Breast epithelium (tissue), 4 donors: ENCODE measurements at regions not wholly inside any gene's neighbourhood (a gene's known extent, or its start where the extent isn't known, plus 50 kb on each side); places are given as distances from the start of the nearest gene placed in this dataset.
"Not testable (repeated sequence)": the region's sequence is repeated elsewhere in the genome, so short reads cannot be mapped to it uniquely, and the experiment has no call there.

Experiments used
- DNase-seq, 2 donors: peaks; one replicate each; pipeline ENCODE4 v3.0.0-alpha.2; 2019; ENCODE audit warnings: low spot score in 2 of 2
- H3K27ac ChIP-seq, 2 donors: fragments of 200-600 bp; sonication (generic) in 1 of 2; one replicate each; pipeline ENCODE4 v1.5.1; 2016 to 2019; ENCODE audit warnings: mild to moderate bottlenecking in 1 of 2
- H3K27me3 ChIP-seq, 2 donors: fragments of 200-600 bp; sonication (generic) in 1 of 2; one replicate each; pipeline versions ENCODE4 v1.5.1 to v1.6.0; 2017 to 2019; ENCODE audit warnings: control low read depth in 1 of 2, mild to moderate bottlenecking in 1 of 2
- H3K36me3 ChIP-seq: fragments of 200-600 bp; one replicate; pipeline ENCODE4 v1.5.1; 2019
- H3K4me1 ChIP-seq, 2 donors: fragments of 200-600 bp; sonication (generic); one replicate each; pipeline ENCODE4 v1.5.1; 2016 to 2019; ENCODE audit warnings: control low read depth in 1 of 2
- H3K4me3 ChIP-seq, 3 donors: fragments of 200-600 bp; sonication (generic); 1 replicate in 2 of 3; 2 replicates in 1 of 3; pipeline ENCODE4 v1.5.1; 2016 to 2019; ENCODE audit warnings: mild to moderate bottlenecking in 3 of 3, moderate library complexity in 2 of 3
- H3K9me3 ChIP-seq, 2 donors: fragments of 200-600 bp; sonication (generic) in 1 of 2; one replicate each; pipeline ENCODE4 v1.5.1; 2016 to 2019; ENCODE audit warnings: control low read depth in 1 of 2
- CTCF ChIP-seq, 3 donors: fragments of 450-650 bp; IDR thresholded peaks; one replicate each; pipeline ENCODE4 v1.5.1; 2016 to 2017; ENCODE audit warnings: antibody characterized with exemption in 3 of 3, mild to moderate bottlenecking in 3 of 3, moderate library complexity in 3 of 3
- POLR2A ChIP-seq: fragments of 450-650 bp; IDR thresholded peaks from one replicate; pipeline ENCODE4 v1.6.1; 2016; ENCODE audit warnings: antibody characterized with exemption, mild to moderate bottlenecking, moderate library complexity
- POLR2AphosphoS5 ChIP-seq, 3 donors: sonication (generic); formaldehyde crosslinking; IDR thresholded peaks; one replicate each; pipeline ENCODE4 v1.6.1; 2017; ENCODE audit warnings: antibody characterized with exemption in 3 of 3
- intact Hi-C: fragments of 100-400 bp; cut with DNase I; formaldehyde crosslinking; loops from one replicate; pipeline ENCODE4 v1.15.1; 2023; ENCODE audit warnings: low total_unique reads

- intact Hi-C loops, result no loop called here
- no peak overlapping the region for H3K4me3 ChIP-seq
- no peak overlapping the region for H3K27ac ChIP-seq
- DNase-seq, result no peak
- peaks cover 0 to 19% of the 10 kb centered on the region in 2 donors for H3K27me3 ChIP-seq
- no peaks in the 10 kb centered on the region for H3K4me1 ChIP-seq
- no peaks in the 10 kb centered on the region for H3K36me3 ChIP-seq
- peaks cover 0 to 13% of the 10 kb centered on the region in 2 donors for H3K9me3 ChIP-seq
- no peak for TF ChIP-seq POLR2A
- TF ChIP-seq POLR2AphosphoS5 (IDR thresholded peaks at IDR 0.05), result no peak
- TF ChIP-seq CTCF (IDR thresholded peaks at IDR 0.05), result no peak
These were observed 147.1 kb upstream of the GRIK3 start for GRCh38 chr1:37181425-37181824.

- Histone ChIP-seq H3K36me3 (no peaks in the 10 kb centered on the region), H3K9me3 (peaks cover 0 to 13% of the 10 kb centered on the region in 2 donors), H3K27ac (no peak overlapping the region), H3K27me3 (peaks cover 0 to 17% of the 10 kb centered on the region in 2 donors), H3K4me1 (no peaks in the 10 kb centered on the region), H3K4me3 (no peak overlapping the region)
- intact Hi-C loops, result no loop called here
- no peak for DNase-seq
- TF ChIP-seq POLR2AphosphoS5 (IDR thresholded peaks at IDR 0.05), result no peak
- no peak for TF ChIP-seq POLR2A
- no peak for TF ChIP-seq CTCF (IDR thresholded peaks at IDR 0.05)
These were observed 150.5 kb upstream of the GRIK3 start for GRCh38 chr1:37184789-37185188.

GRCh38 chr1:37186246-37186756 lies 152.0 kb upstream of the GRIK3 start:
- intact Hi-C loops, result loop anchor here (1.0 kb wide), 1 partner anchor 20 kb away; no protein-coding TSS in a partner anchor
- Histone ChIP-seq H3K9me3 (peaks cover 0 to 13% of the 10 kb centered on the region in 2 donors), H3K36me3 (no peaks in the 10 kb centered on the region), H3K4me1 (no peaks in the 10 kb centered on the region), H3K27ac (no peak overlapping the region), H3K4me3 (no peak overlapping the region), H3K27me3 (peaks cover 0 to 7% of the 10 kb centered on the region in 2 donors)
- no peak for DNase-seq
- TF ChIP-seq POLR2AphosphoS5 (IDR thresholded peaks at IDR 0.05) (no peak), POLR2A (no peak), CTCF (IDR thresholded peaks at IDR 0.05) (no peak)

- TF ChIP-seq POLR2A (no peak), CTCF (IDR thresholded peaks at IDR 0.05) (no peak), POLR2AphosphoS5 (IDR thresholded peaks at IDR 0.05) (no peak)
- H3K36me3 ChIP-seq, result no peaks in the 10 kb centered on the region
- H3K27me3 ChIP-seq, result no peaks in the 10 kb centered on the region
- H3K4me1 ChIP-seq, result no peaks in the 10 kb centered on the region
- H3K9me3 ChIP-seq, result peaks cover 0 to 8% of the 10 kb centered on the region in 2 donors
- DNase-seq, result no peak
- H3K27ac ChIP-seq, result no peak overlapping the region
- H3K4me3 ChIP-seq, result no peak overlapping the region
- intact Hi-C loops, result no loop called here
These were observed 154.8 kb upstream of the GRIK3 start for GRCh38 chr1:37189111-37189510.

GRCh38 chr1:37197411-37197810 lies 163.1 kb upstream of the GRIK3 start:
- H3K9me3 ChIP-seq, result peaks cover 3 to 15% of the 10 kb centered on the region in 2 donors
- H3K27me3 ChIP-seq, result peaks cover 0 to 3% of the 10 kb centered on the region in 2 donors
- intact Hi-C loops, result no loop called here
- no peak for TF ChIP-seq CTCF (IDR thresholded peaks at IDR 0.05)
- no peak for TF ChIP-seq POLR2AphosphoS5 (IDR thresholded peaks at IDR 0.05)
- no peak for TF ChIP-seq POLR2A
- DNase-seq, result no peak
- no peaks in the 10 kb centered on the region for H3K4me1 ChIP-seq
- no peaks in the 10 kb centered on the region for H3K36me3 ChIP-seq
- no peak overlapping the region for H3K4me3 ChIP-seq
- no peak overlapping the region for H3K27ac ChIP-seq

- H3K27me3 ChIP-seq, H3K27ac ChIP-seq, H3K9me3 ChIP-seq, H3K4me3 ChIP-seq, DNase-seq, H3K4me1 ChIP-seq, H3K36me3 ChIP-seq, intact Hi-C loops: not testable (repeated sequence)
These were observed 180.0 kb upstream of the GRIK3 start for GRCh38 chr1:37214305-37214704.
